DOHH2 (cell line): ENCODE measurements at regions not wholly inside any gene's neighbourhood (a gene's known extent, or its start where the extent isn't known, plus 50 kb on each side); places are given as distances from the start of the nearest gene placed in this dataset.

Experiments
- EZH2phosphoT487 ChIP-seq: fragments of 200-600 bp; sonication (generic); IDR thresholded peaks from 2 replicates; pipeline ENCODE4 v1.6.1; 2017; ENCODE audit warnings: borderline replicate concordance, mild to moderate bottlenecking, antibody characterized with exemption, low read length, moderate library complexity, mixed read lengths
- TF ChIP-seq, protein P1 (sequence below): fragments of 200-600 bp; sonication (generic); IDR thresholded peaks from one replicate; pipeline ENCODE4 v1.5.1; 2014; ENCODE audit warnings: antibody characterized with exemption, mild to moderate bottlenecking, low read depth, low read length; ENCODE audit not compliant: poor library complexity, severe bottlenecking

DNA sequence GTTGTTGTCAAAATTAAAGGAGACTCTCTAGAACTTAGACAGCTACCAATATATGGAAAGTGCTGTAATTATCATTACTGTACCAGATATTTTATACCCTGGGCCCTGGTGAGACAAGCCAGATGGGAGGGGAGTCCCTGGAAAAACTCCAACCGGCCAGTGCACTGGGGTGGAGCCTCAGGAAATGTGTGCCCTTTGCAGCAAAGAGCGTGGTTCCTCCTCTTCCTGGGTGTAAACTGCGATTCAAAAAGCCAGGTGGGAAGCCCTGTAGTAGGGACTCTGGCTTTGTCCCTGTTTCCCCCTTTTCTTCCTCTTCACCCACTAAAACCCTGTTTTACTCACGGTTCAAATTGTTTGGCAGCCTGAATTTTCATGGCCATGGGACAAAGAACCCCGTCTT lies 812.3 kb downstream of the PLA2G4A start:
- TF ChIP-seq, protein P1, sequence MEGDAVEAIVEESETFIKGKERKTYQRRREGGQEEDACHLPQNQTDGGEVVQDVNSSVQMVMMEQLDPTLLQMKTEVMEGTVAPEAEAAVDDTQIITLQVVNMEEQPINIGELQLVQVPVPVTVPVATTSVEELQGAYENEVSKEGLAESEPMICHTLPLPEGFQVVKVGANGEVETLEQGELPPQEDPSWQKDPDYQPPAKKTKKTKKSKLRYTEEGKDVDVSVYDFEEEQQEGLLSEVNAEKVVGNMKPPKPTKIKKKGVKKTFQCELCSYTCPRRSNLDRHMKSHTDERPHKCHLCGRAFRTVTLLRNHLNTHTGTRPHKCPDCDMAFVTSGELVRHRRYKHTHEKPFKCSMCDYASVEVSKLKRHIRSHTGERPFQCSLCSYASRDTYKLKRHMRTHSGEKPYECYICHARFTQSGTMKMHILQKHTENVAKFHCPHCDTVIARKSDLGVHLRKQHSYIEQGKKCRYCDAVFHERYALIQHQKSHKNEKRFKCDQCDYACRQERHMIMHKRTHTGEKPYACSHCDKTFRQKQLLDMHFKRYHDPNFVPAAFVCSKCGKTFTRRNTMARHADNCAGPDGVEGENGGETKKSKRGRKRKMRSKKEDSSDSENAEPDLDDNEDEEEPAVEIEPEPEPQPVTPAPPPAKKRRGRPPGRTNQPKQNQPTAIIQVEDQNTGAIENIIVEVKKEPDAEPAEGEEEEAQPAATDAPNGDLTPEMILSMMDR, result no peak
- no peak for TF ChIP-seq EZH2phosphoT487
